Stomach (tissue), 8 donors: ENCODE measurements at regions not wholly inside any gene's neighbourhood (a gene's known extent, or its start where the extent isn't known, plus 50 kb on each side); places are given as distances from the start of the nearest gene placed in this dataset.

Experiments used
- DNase-seq, 2 donors: peaks; one replicate each; pipeline versions ENCODE4 v3.0.0 to v3.0.0-alpha.2; 2013 to 2019
- H3K27ac ChIP-seq, 5 donors: fragments of 200-600 bp in 4 of 5; sonication (generic) in 4 of 5; one replicate each; pipeline ENCODE4 v1.5.1; 2013 to 2019; ENCODE audit warnings: mild to moderate bottlenecking in 1 of 5, moderate library complexity in 1 of 5
- H3K27me3 ChIP-seq, 3 donors: fragments of 200-600 bp; sonication (generic); one replicate each; pipeline ENCODE4 v1.5.1; 2017 to 2019; ENCODE audit warnings: mixed run types in 1 of 3
- H3K36me3 ChIP-seq, 4 donors: fragments of 200-600 bp; sonication (generic); 1 replicate in 3 of 4; 2 replicates in 1 of 4; pipeline ENCODE4 v1.5.1; 2016 to 2019
- H3K4me1 ChIP-seq, 4 donors: fragments of 200-600 bp; sonication (generic); one replicate each; pipeline ENCODE4 v1.5.1; 2016 to 2019
- H3K4me3 ChIP-seq, 4 donors: fragments of 200-600 bp; sonication (generic) in 3 of 4; one replicate each; pipeline ENCODE4 v1.5.1; 2016 to 2019; ENCODE audit warnings: mild to moderate bottlenecking in 1 of 4
- H3K9me3 ChIP-seq, 4 donors: fragments of 200-600 bp; sonication (generic); one replicate each; pipeline ENCODE4 v1.5.1; 2016 to 2019
- CTCF ChIP-seq, 7 experiments: fragments of 450-650 bp in 4 of 7; fragments of 200-600 bp in 3 of 7; sonication (generic) in 3 of 7; IDR thresholded peaks; one replicate each; pipeline ENCODE4 v1.5.1; 2016 to 2019; ENCODE audit warnings: antibody characterized with exemption in 7 of 7, control low read depth in 2 of 7, mild to moderate bottlenecking in 1 of 7
- EP300 ChIP-seq: sonication (generic); formaldehyde crosslinking; IDR thresholded peaks from one replicate; pipeline ENCODE4 v1.6.1; 2017; ENCODE audit warnings: antibody characterized with exemption
- POLR2A ChIP-seq, 4 donors: fragments of 450-650 bp; IDR thresholded peaks; one replicate each; pipeline ENCODE4 v1.6.1; 2016; ENCODE audit warnings: antibody characterized with exemption in 4 of 4, control low read depth in 2 of 4, mild to moderate bottlenecking in 1 of 4, moderate library complexity in 1 of 4
- POLR2AphosphoS5 ChIP-seq, 3 donors: sonication (generic); formaldehyde crosslinking; IDR thresholded peaks; one replicate each; pipeline ENCODE4 v1.6.1; 2016; ENCODE audit warnings: antibody characterized with exemption in 3 of 3
- whole genome bisulfite sequencing, 5 donors: extraction: QIAGEN DNeasy Blood & Tissue Kit in 3 of 5; methylation state at CpG; one replicate each; pipeline versions ENCODE4 v1.1.5 to v1.1.7; 2013 to 2018; 5-methylcytosine and 5-hydroxymethylcytosine counted together
- intact Hi-C: fragments of 100-400 bp; cut with DNase I; formaldehyde crosslinking; loops from one replicate; pipeline ENCODE4 v1.15.1; 2023; ENCODE audit warnings: low total_unique reads
- donor health status: healthy with polysubstance abuse.
- donor health status: Bipolar disorder and iron deficiency.
- donor health status: healthy.

- H3K27ac ChIP-seq, result no peak overlapping the region
- H3K4me1 ChIP-seq, result no peaks in the 10 kb centered on the region
- WGBS, 5 donors, result 78 to 90% (median 84%) methylated on average over 7 of the region's 7 CpGs
- no peak overlapping the region for H3K4me3 ChIP-seq
- no peaks in the 10 kb centered on the region for H3K36me3 ChIP-seq
- no peak for DNase-seq
- H3K9me3 ChIP-seq, result no peaks in the 10 kb centered on the region
- no peaks in the 10 kb centered on the region for H3K27me3 ChIP-seq
- intact Hi-C loops, result no loop called here
- no peak for TF ChIP-seq POLR2AphosphoS5 (IDR thresholded peaks at IDR 0.05)
- no peak for TF ChIP-seq EP300
- TF ChIP-seq CTCF (IDR thresholded peaks at IDR 0.05), result no peak
- no peak for TF ChIP-seq POLR2A (IDR thresholded peaks at IDR 0.05)
Observed at GRCh38 chr6:164247106-164247505, 832.6 kb downstream of the QKI start.

- TF ChIP-seq EP300, result no peak
- TF ChIP-seq POLR2AphosphoS5 (IDR thresholded peaks at IDR 0.05), result no peak
- TF ChIP-seq POLR2A (IDR thresholded peaks at IDR 0.05), result no peak
- TF ChIP-seq CTCF (IDR thresholded peaks at IDR 0.05), result no peak
- intact Hi-C loops, result no loop called here
- Histone ChIP-seq H3K4me3 (no peak overlapping the region), H3K36me3 (no peaks in the 10 kb centered on the region), H3K9me3 (no peaks in the 10 kb centered on the region), H3K4me1 (no peaks in the 10 kb centered on the region), H3K27me3 (no peaks in the 10 kb centered on the region), H3K27ac (no peak overlapping the region)
- no peak for DNase-seq
- WGBS, 5 donors, result 76 to 83% (median 82%) methylated on average over 4 of the region's 4 CpGs
Observed at GRCh38 chr6:164246082-164246481, 831.6 kb downstream of the QKI start.

DNA sequence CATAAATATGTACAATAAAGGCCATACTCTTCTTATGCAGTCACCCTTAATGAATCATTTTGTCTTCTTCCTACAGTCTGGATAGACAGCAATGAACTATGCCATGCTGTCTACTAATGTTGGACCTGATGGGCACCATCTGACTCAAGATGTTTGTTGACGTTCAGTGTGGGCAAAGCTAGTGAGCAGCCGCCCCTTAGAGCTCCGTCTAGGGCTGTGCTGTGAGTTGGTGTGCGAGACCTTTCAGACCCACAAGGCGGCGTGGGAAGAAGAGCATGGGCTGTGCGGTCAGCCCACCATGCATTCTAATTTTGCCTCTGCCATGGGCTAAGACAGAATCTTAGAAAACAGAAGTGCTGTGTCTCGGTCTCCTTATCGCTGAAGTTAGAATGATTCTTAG, 829.4 kb downstream of the QKI start:
- DNase-seq, result no peak
- WGBS, 5 donors, result 91 to 94% (median 94%) methylated on average over 9 of the region's 9 CpGs
- no peaks in the 10 kb centered on the region for H3K36me3 ChIP-seq
- no peak for TF ChIP-seq EP300
- no peak for TF ChIP-seq POLR2AphosphoS5 (IDR thresholded peaks at IDR 0.05)
- TF ChIP-seq CTCF (IDR thresholded peaks at IDR 0.05), result no peak
- TF ChIP-seq POLR2A (IDR thresholded peaks at IDR 0.05), result no peak
- no peaks in the 10 kb centered on the region for H3K27me3 ChIP-seq
- H3K9me3 ChIP-seq, result no peaks in the 10 kb centered on the region
- intact Hi-C loops, result no loop called here
- no peak overlapping the region for H3K27ac ChIP-seq
- no peak overlapping the region for H3K4me3 ChIP-seq
- no peaks in the 10 kb centered on the region for H3K4me1 ChIP-seq

- 55 to 70% (median 61%) methylated on average over 6 of the region's 6 CpGs for WGBS, 5 donors
- no peak for TF ChIP-seq POLR2AphosphoS5 (IDR thresholded peaks at IDR 0.05)
- no peak for TF ChIP-seq EP300
- TF ChIP-seq POLR2A (IDR thresholded peaks at IDR 0.05), result no peak
- TF ChIP-seq CTCF (IDR thresholded peaks at IDR 0.05), result no peak
- H3K27me3 ChIP-seq, result no peaks in the 10 kb centered on the region
- no peak for DNase-seq
- H3K27ac ChIP-seq, result no peak overlapping the region
- no peaks in the 10 kb centered on the region for H3K9me3 ChIP-seq
- H3K4me3 ChIP-seq, result no peak overlapping the region
- H3K4me1 ChIP-seq, result no peaks in the 10 kb centered on the region
- intact Hi-C loops, result no loop called here
- H3K36me3 ChIP-seq, result no peaks in the 10 kb centered on the region
Observed at GRCh38 chr6:164243012-164243610, 828.6 kb downstream of the QKI start.
